ENCODE measurements at regions not wholly inside any gene's neighbourhood (a gene's known extent, or its start where the extent isn't known, plus 50 kb on each side); places are given as distances from the start of the nearest gene placed in this dataset.

- Histone ChIP-seq H3K27ac (ENCODE audit: low read depth in 1 of 2, low read length in 2 of 2) (no peak overlapping the region), H3K9me3 (ENCODE audit: control insufficient read depth in 1 of 2, insufficient read depth in 1 of 2, low read length in 2 of 2) (peaks cover 61 to 62% of the 10 kb centered on the region in 2 experiments), H3K27me3 (ENCODE audit: control insufficient read depth in 1 of 2, insufficient read depth in 2 of 2, low read length in 2 of 2) (no peaks in the 10 kb centered on the region), H3K4me1 (ENCODE audit: insufficient read depth, low read length) (no peaks in the 10 kb centered on the region), H3K36me3 (ENCODE audit: insufficient read depth, low read length) (no peaks in the 10 kb centered on the region), H3K4me3 (ENCODE audit: low read length) (no peak overlapping the region)
- H3K4me3 Mint-ChIP-seq: no peak overlapping the region
- ATAC-seq (ENCODE audit: poor library complexity) (no peak), DNase-seq (no peak)
- no peaks in the 10 kb centered on the region for H3K9me3 Mint-ChIP-seq
- ChIA-PET POLR2A (no interaction called here), CTCF (no interaction called here)
- TF ChIP-seq CTCF (IDR thresholded peaks at IDR 0.05): no peak
- intact Hi-C loops (cut with DNase I, micrococcal nuclease): no loop called here
- no peak overlapping the region for H3K27ac Mint-ChIP-seq
- no peaks in the 10 kb centered on the region for H3K27me3 Mint-ChIP-seq
- H3K4me1 Mint-ChIP-seq (ENCODE audit: low read depth): no peaks in the 10 kb centered on the region
- no peaks in the 10 kb centered on the region for H3K36me3 Mint-ChIP-seq (ENCODE audit: low read depth)
These were observed 378.9 kb upstream of the NUPR2 start for GRCh38 chr7:56495165-56495564.

- Histone ChIP-seq H3K4me3 (ENCODE audit: low read length) (no peak overlapping the region), H3K27me3 (ENCODE audit: control insufficient read depth in 1 of 2, insufficient read depth in 2 of 2, low read length in 2 of 2) (no peaks in the 10 kb centered on the region), H3K36me3 (ENCODE audit: insufficient read depth, low read length) (no peaks in the 10 kb centered on the region), H3K4me1 (ENCODE audit: insufficient read depth, low read length) (no peaks in the 10 kb centered on the region), H3K27ac (ENCODE audit: low read depth in 1 of 2, low read length in 2 of 2) (no peak overlapping the region), H3K9me3 (ENCODE audit: control insufficient read depth in 1 of 2, insufficient read depth in 1 of 2, low read length in 2 of 2) (peaks cover 66 to 69% of the 10 kb centered on the region in 2 experiments)
- H3K36me3 Mint-ChIP-seq (ENCODE audit: low read depth): no peaks in the 10 kb centered on the region
- CTCF ChIA-PET: no interaction called here
- no peak overlapping the region for H3K27ac Mint-ChIP-seq
- no peaks in the 10 kb centered on the region for H3K27me3 Mint-ChIP-seq
- H3K4me1 Mint-ChIP-seq (ENCODE audit: low read depth): no peaks in the 10 kb centered on the region
- intact Hi-C loops (cut with DNase I, micrococcal nuclease): no loop called here
- TF ChIP-seq CTCF (IDR thresholded peaks at IDR 0.05): no peak
- DNase-seq (no peak), ATAC-seq (ENCODE audit: poor library complexity) (no peak)
- POLR2A ChIA-PET: no interaction called here
- no peak overlapping the region for H3K4me3 Mint-ChIP-seq
- H3K9me3 Mint-ChIP-seq: peaks cover 1% of the 10 kb centered on the region
These were observed 377.7 kb upstream of the NUPR2 start for GRCh38 chr7:56493704-56494450.

GRCh38 chr7:56493196-56493595 lies 377.0 kb upstream of the NUPR2 start:
- no peak overlapping the region for H3K4me3 Mint-ChIP-seq
- H3K36me3 ChIP-seq (ENCODE audit: insufficient read depth, low read length): no peaks in the 10 kb centered on the region
- H3K27me3 Mint-ChIP-seq: no peaks in the 10 kb centered on the region
- intact Hi-C loops (cut with DNase I, micrococcal nuclease): no loop called here
- peaks cover 4% of the 10 kb centered on the region for H3K9me3 Mint-ChIP-seq
- H3K27ac Mint-ChIP-seq: no peak overlapping the region
- H3K4me1 ChIP-seq (ENCODE audit: insufficient read depth, low read length): no peaks in the 10 kb centered on the region
- no peak for TF ChIP-seq CTCF (IDR thresholded peaks at IDR 0.05)
- H3K4me1 Mint-ChIP-seq (ENCODE audit: low read depth): no peaks in the 10 kb centered on the region
- H3K27me3 ChIP-seq (ENCODE audit: control insufficient read depth in 1 of 2, insufficient read depth in 2 of 2, low read length in 2 of 2): no peaks in the 10 kb centered on the region
- no peak overlapping the region for H3K4me3 ChIP-seq (ENCODE audit: low read length)
- no peak overlapping the region for H3K27ac ChIP-seq (ENCODE audit: low read depth in 1 of 2, low read length in 2 of 2)
- peaks cover 69 to 73% of the 10 kb centered on the region in 2 experiments for H3K9me3 ChIP-seq (ENCODE audit: control insufficient read depth in 1 of 2, insufficient read depth in 1 of 2, low read length in 2 of 2)
- CTCF ChIA-PET: no interaction called here
- POLR2A ChIA-PET: no interaction called here
- DNase-seq (no peak), ATAC-seq (ENCODE audit: poor library complexity) (no peak)
- peaks cover under 1% of the 10 kb centered on the region for H3K36me3 Mint-ChIP-seq (ENCODE audit: low read depth)

Data from CD4-positive, alpha-beta T cell (primary cell).